GM12878 (cell line): ENCODE measurements at regions not wholly inside any gene's neighbourhood (a gene's known extent, or its start where the extent isn't known, plus 50 kb on each side); places are given as distances from the start of the nearest gene placed in this dataset.

Experiments used
- ATAC-seq: fragments of 200-7000 bp; cut with Tn5 transposase; 3 replicates; pipeline ENCODE4 v1.9.1; 2020; ENCODE audit warnings: mild to moderate bottlenecking, moderate library complexity
- BruUV-seq: library from RNA; stranded (reverse); fragments of 400-500 nt; replicated peaks from 2 replicates; lab custom pipeline; 2021; lab: Mats Ljungman, UMichigan
- CTCF ChIA-PET: fragments of 300-600 bp; sonication (Branson Sonifier 250); formaldehyde crosslinking; extraction: SDS; loops from one replicate; lab custom pipeline; 2021; ENCODE audit warnings: inconsistent platforms; lab: Yijun Ruan, JAX
- POLR2A ChIA-PET: fragments of 350-600 bp; formaldehyde crosslinking; extraction: SDS; loops from one replicate; lab custom pipeline; 2021; ENCODE audit warnings: inconsistent platforms; lab: Charles Lee
- RAD21 ChIA-PET: fragments of 300-600 bp; sonication (Branson Sonifier 250); formaldehyde crosslinking; loops from one replicate; lab custom pipeline; 2023; ENCODE audit warnings: antibody characterized with exemption; ENCODE audit not compliant: unreplicated experiment; lab: Charles Lee
- SMC1A ChIA-PET: fragments of 300-600 bp; sonication (Branson Sonifier 250); formaldehyde crosslinking; loops from one replicate; lab custom pipeline; 2023; ENCODE audit not compliant: unreplicated experiment, uncharacterized antibody; lab: Charles Lee
- DNase-seq: peaks from one replicate; pipeline ENCODE4 v3.0.0-alpha.2; 2011; ENCODE audit warnings: low read depth, low spot score
- FAIRE-seq: peaks from 3 replicates; lab custom pipeline; 2011; peaks lifted over from hg19 to GRCh38; lab: Jason Lieb, UNC
- H2AFZ ChIP-seq: 2 replicates; pipeline ENCODE4 v1.6.0; 2011; ENCODE audit warnings: low read depth, low read length, control low read depth; ENCODE audit not compliant: control insufficient read depth
- H3K27ac ChIP-seq: 2 replicates; pipeline ENCODE4 v1.5.1; 2011; ENCODE audit warnings: control low read depth; ENCODE audit not compliant: control insufficient read depth, insufficient read depth
- H3K27me3 ChIP-seq, 2 experiments: replicated peaks in 1 of 2; 2 replicates each; pipeline versions ENCODE4 v1.6.0 to v1.6.1; 2011; ENCODE audit warnings: low read length in 1 of 2; ENCODE audit not compliant: control insufficient read depth in 2 of 2, insufficient read depth in 2 of 2
- H3K36me3 ChIP-seq, 2 experiments: 2 replicates each; pipeline ENCODE4 v1.5.1; 2011; ENCODE audit warnings: low read length in 1 of 2; ENCODE audit not compliant: control insufficient read depth in 2 of 2, insufficient read depth in 2 of 2
- H3K4me1 ChIP-seq: 2 replicates; pipeline ENCODE4 v1.6.1; 2011; ENCODE audit warnings: mild to moderate bottlenecking, low read length, moderate library complexity, mixed read lengths; ENCODE audit not compliant: control insufficient read depth, insufficient read depth
- H3K4me2 ChIP-seq: 2 replicates; pipeline ENCODE4 v1.6.0; 2011; ENCODE audit warnings: control low read depth; ENCODE audit not compliant: control insufficient read depth, insufficient read depth
- H3K4me3 ChIP-seq: fragments of 200-600 bp; sonication (generic); 2 replicates; pipeline ENCODE4 v1.5.1; 2016
- H3K79me2 ChIP-seq: 2 replicates; pipeline ENCODE4 v1.6.0; 2011; ENCODE audit warnings: low read length; ENCODE audit not compliant: control insufficient read depth, insufficient read depth
- H3K9ac ChIP-seq: 2 replicates; pipeline ENCODE4 v1.8.0; 2011; ENCODE audit warnings: low read length, control low read depth, mixed read lengths; ENCODE audit not compliant: control insufficient read depth, insufficient read depth
- H3K9me3 ChIP-seq: replicated peaks from 3 replicates; pipeline ENCODE4 v1.5.1; 2011; ENCODE audit warnings: mild to moderate bottlenecking, low read length; ENCODE audit not compliant: control insufficient read depth, insufficient read depth
- H4K20me1 ChIP-seq: 2 replicates; pipeline ENCODE4 v1.6.0; 2011; ENCODE audit not compliant: control insufficient read depth, insufficient read depth
- BCL11A ChIP-seq: IDR thresholded peaks from 2 replicates; pipeline ENCODE4 v1.6.1; 2011; ENCODE audit warnings: low read depth, low read length
- CEBPB ChIP-seq, 2 experiments: fragments of 150-350 bp in 1 of 2; IDR thresholded peaks; 2 replicates each; pipeline ENCODE4 v1.6.1; 2012 to 2014; ENCODE audit warnings: low read depth in 2 of 2, low read length in 2 of 2, borderline replicate concordance in 1 of 2, inconsistent platforms in 1 of 2
- LARP7 ChIP-seq: fragments of 450-650 bp; IDR thresholded peaks from 2 replicates; pipeline ENCODE4 v1.6.1; 2017; ENCODE audit warnings: mild to moderate bottlenecking
- NFIC ChIP-seq: IDR thresholded peaks from 2 replicates; pipeline ENCODE4 v1.6.1; 2012; ENCODE audit warnings: low read depth, mild to moderate bottlenecking, inconsistent platforms, low read length, moderate library complexity
- NR2C2 ChIP-seq: IDR thresholded peaks from 2 replicates; pipeline ENCODE4 v1.6.1; 2011; ENCODE audit warnings: borderline replicate concordance, low read depth; ENCODE audit not compliant: control insufficient read depth, insufficient read length
- NRF1 ChIP-seq: conservative IDR thresholded peaks from 2 replicates; pipeline ENCODE4 v1.6.1; 2011; ENCODE audit warnings: mild to moderate bottlenecking, low read depth, low read length, improper control_type of control experiment
- RCOR1 ChIP-seq: conservative IDR thresholded peaks from 2 replicates; pipeline ENCODE4 v1.6.1; 2012; ENCODE audit warnings: low read depth, low read length, improper control_type of control experiment
- SIX5 ChIP-seq: IDR thresholded peaks from 2 replicates; pipeline ENCODE4 v1.6.1; 2011; ENCODE audit warnings: mild to moderate bottlenecking, low read depth, low read length, moderate library complexity; ENCODE audit not compliant: severe bottlenecking
- ZNF24 ChIP-seq: fragments of 450-650 bp; IDR thresholded peaks from 2 replicates; pipeline ENCODE4 v1.6.1; 2017; ENCODE audit warnings: antibody characterized with exemption, mild to moderate bottlenecking
- ZNF384 ChIP-seq: IDR thresholded peaks from 2 replicates; pipeline ENCODE4 v1.6.1; 2012; ENCODE audit warnings: low read depth, mild to moderate bottlenecking, low read length, improper control_type of control experiment, borderline replicate concordance
- WGBS: methylation state at CpG from one replicate; pipeline ENCODE4 v1.1.6; 2016; ENCODE audit warnings: low lambda C conversion rate; ENCODE audit not compliant: insufficient replicate concordance, insufficient coverage; ENCODE audit errors: missing lambda C conversion rate; 5-methylcytosine and 5-hydroxymethylcytosine counted together
- in situ Hi-C: fragments of 300-500 bp; cut with MboI; formaldehyde crosslinking; loops from 9 replicates; pipeline ENCODE4 v1.14.3; 2018; ENCODE audit warnings: mixed read lengths
- intact Hi-C: fragments of 100-400 bp; cut with micrococcal nuclease; formaldehyde crosslinking; loops from one replicate; pipeline ENCODE4 v1.14.2; 2022; ENCODE audit not compliant: unreplicated experiment

GRCh38 chr14:105924951-105925591 is 398.7 kb downstream of the TMEM121 start:
- no CpG with 5 or more reads among the region's 13 CpGs for WGBS
- ChIA-PET RAD21 (no interaction called here), SMC1A (no interaction called here), POLR2A (no interaction called here), CTCF (no interaction called here)
- FAIRE-seq (no peak), DNase-seq (no peak), ATAC-seq (no peak)
- intact Hi-C loops (no loop called here), in situ Hi-C loops (no loop called here)
- no peak overlapping the region for H3K27ac ChIP-seq
- H3K27me3 ChIP-seq, result no peaks in the 10 kb centered on the region
- no TSS peak for BruUV-seq
- no peaks in the 10 kb centered on the region for H3K36me3 ChIP-seq
- no peak overlapping the region for H3K4me3 ChIP-seq
- no peak overlapping the region for H2AFZ ChIP-seq
- no peak overlapping the region for H3K9ac ChIP-seq
- H3K9me3 ChIP-seq, result no peaks in the 10 kb centered on the region
- TF ChIP-seq ZNF24 (no peak), NFIC (no peak), CEBPB (IDR thresholded peaks at IDR 0.05; ENCODE audit: borderline replicate concordance in 1 of 2, low read depth in 2 of 2, low read length in 2 of 2) (no peak), ZNF384 (no peak), NR2C2 (no peak), NRF1 (no peak), BCL11A (no peak), SIX5 (no peak), RCOR1 (no peak), LARP7 (no peak)
- H4K20me1 ChIP-seq, result no peaks in the 10 kb centered on the region
- H3K79me2 ChIP-seq, result no peaks in the 10 kb centered on the region
- no peaks in the 10 kb centered on the region; the same call in 1 of the 2 replicates for H3K4me1 ChIP-seq
- no peak overlapping the region for H3K4me2 ChIP-seq
